Stimulated activated CD4-positive, alpha-beta T cell treated with anti-CD3 and anti-CD28 coated beads, Interleukin-12 subunit alpha, Interleukin-12 subunit beta, amount 100 ng/mL, for 24 hours (primary cell): ENCODE measurements at regions not wholly inside any gene's neighbourhood (a gene's known extent, or its start where the extent isn't known, plus 50 kb on each side); places are given as distances from the start of the nearest gene placed in this dataset.

Experiments used
- DNase-seq, 2 experiments: peaks; one replicate each; pipeline ENCODE4 v3.0.0-alpha.2; 2020; ENCODE audit warnings: low read depth in 2 of 2

GRCh38 chr12:124458992-124459851, 108.2 kb downstream of the NCOR2 start:
- DNase-seq, result no peak

DNA sequence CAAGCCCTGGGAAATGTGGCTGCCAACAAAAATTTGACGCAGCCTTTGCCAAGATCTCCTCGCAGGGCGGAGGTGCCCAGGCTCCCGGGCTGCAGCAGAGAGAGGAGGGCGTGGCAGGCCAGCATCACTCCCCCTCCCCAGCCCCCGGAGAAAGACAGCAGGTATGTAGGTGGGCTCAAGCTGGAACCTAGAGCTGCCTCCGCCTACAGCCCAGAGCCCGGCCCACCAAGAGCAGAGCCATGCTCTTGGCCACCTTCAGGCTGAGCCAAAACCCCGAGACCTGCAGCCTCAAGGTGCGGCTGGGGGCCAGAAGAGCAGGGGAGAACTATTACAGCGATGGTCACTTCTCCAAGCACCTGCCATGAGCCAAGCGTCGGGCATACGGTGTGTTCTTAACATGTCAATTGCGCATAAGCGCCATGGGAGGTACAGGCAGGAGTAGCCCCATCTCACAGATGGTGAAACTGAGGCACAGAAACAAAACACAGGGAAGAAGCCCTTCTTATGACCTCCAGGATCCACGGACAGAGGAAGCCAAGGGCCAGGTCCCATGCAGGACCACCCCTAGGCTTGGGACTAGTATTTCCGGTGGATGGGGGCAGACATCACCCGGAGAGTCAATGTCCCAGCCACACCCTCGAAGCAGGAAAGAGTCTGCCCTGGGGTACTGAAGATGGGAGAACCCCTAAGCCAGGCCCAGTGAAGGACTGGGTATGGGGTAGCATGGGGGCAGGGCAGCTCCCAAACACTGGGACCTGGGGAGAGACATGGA, 109.0 kb downstream of the NCOR2 start:
- DNase-seq, result no peak

- DNase-seq, result peak in 1 of 2 experiments; percentile 35
Observed at GRCh38 chr12:124457287-124458219, 109.9 kb downstream of the NCOR2 start.

- no peak for DNase-seq
Observed at GRCh38 chr12:124456652-124457152, 110.7 kb downstream of the NCOR2 start.

- DNase-seq, result no peak
Observed at GRCh38 chr12:124456133-124456651, 111.2 kb downstream of the NCOR2 start.

DNA sequence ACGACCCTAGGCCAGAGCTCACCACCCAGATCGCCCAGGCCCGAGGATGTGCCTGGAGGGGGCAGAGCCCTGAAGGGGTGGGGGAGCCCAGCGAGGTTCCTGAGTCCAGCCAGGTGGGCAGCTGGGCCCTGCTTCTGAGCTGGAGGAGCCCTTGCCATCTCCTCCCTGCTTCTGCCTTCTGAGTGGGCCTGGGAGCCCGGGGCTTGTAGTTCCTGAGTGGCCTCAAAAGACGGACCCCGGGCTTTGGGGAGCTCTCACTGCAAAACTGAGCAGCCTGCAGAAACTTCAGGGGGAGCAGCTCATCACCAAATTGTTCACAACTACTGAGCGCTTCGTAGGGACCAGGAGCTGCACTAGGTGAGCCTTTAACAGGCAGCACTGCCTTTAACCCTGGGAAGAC, 112.1 kb downstream of the NCOR2 start:
- DNase-seq, result no peak

- DNase-seq, result no peak
Observed at GRCh38 chr12:124454735-124455134, 112.7 kb downstream of the NCOR2 start.

DNA sequence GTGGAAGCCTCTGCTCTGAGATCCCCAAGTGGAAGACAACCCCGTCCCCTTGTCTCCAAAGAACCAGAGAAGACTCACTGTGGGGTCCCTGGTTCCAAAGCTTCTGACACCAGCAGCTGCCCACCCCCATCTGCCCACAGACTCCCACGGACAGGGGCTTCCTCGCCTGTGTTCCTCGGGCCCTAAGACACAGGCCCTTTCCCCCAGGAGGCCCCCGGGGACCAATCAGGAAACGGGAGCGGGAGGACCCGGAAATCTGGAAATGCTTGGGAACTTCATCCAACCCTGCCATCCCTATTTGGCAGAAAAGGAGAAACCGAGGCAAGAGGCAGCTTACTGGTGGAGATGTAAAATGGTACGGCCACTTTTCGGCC, 113.1 kb downstream of the NCOR2 start:
- DNase-seq, result no peak

DNA sequence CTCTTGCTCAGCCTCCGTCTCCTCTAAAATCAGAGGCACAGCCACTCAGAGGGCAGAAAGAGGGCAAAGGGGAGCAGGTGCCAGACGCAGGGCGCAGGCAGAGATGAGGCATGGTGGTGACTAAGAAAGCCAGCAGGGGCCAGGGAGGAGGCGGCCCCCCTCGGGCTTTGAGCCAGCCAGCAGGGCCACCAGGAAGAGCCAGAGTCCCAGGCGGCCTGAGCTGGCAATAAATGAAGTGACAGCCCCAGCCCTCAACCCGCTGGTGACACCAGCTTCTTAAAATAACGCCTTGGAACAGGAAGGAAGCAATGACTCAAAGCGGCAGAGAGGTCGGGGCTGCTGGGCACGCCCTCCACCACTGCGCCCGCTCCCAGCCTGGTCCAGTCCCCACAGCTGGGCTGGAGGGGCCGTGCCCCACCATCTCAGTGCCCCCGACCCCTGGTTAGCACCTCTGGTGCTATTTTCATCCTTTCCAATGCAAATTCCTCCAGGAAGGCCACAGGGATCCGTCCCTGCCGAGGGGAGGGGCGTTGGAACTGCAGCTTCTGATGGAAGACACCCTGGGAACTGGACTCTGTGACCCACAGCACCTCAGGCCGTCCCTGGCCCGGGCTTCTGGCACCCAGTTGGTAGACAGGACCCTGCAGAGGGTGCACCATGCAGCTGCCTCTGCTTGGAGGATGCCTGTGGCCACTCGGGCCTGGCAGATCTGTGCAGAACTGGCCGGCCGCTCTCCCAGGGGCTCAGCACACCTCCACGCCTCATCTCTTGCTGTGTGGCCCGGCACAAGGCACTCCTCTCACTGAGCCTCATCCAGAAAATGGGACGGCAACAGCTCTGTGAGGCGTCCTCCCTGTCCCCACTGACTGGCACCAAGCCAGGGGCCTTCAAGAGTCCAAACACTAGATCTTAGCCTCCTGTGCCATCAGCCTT, 113.7 kb downstream of the NCOR2 start:
- DNase-seq, result peak; percentile 67 to 74

- no peak for DNase-seq
Observed at GRCh38 chr12:124452576-124453331, 114.7 kb downstream of the NCOR2 start.

GRCh38 chr12:124451637-124452243, 115.7 kb downstream of the NCOR2 start:
- DNase-seq, result no peak

DNA sequence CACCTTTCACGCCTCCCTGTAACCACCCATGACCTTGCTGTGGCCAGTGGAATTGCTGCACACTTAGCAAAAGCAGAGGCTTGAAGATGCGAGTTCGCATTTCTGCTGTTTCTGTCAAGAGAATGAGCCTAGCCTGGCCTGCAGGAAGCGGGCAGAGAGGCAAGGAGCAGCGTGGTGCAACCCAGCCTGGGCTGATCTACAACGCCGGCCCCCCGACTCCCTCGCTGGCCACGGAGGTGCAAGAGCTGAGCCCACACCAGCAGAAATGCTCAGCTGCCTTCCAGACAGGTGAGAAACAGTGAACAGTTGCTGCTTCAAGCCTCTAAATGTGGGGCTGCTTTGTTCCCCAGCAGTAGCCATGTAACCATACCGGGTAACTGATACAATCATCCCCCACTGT, 116.4 kb downstream of the NCOR2 start:
- DNase-seq, result no peak

DNA sequence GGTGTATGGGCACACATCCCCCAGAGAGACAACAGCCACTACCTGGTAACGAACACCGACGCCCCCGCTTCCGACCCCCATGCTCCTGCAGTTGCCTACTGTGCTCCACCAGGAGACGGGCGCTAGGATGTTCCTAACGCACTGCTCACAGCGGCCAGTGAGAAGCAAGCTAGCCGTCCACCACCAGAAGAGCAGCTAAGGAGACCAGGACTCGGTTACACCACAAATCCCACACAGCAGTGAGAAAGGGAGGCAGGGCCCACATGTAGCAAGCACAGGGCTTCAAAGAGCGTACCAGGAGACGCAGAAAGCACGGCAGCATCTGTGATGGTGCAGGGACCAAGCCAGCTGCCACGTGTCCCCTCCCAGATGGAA, 117.0 kb downstream of the NCOR2 start:
- DNase-seq, result no peak

- DNase-seq, result no peak
Observed at GRCh38 chr12:124449623-124450375, 117.6 kb downstream of the NCOR2 start.

GRCh38 chr12:124448955-124449622, 118.3 kb downstream of the NCOR2 start:
- DNase-seq, result no peak

- DNase-seq, result no peak
Observed at GRCh38 chr12:124448241-124448954, 119.0 kb downstream of the NCOR2 start.

- DNase-seq, result no peak
Observed at GRCh38 chr12:124446364-124446763, 121.0 kb downstream of the NCOR2 start.
